HAP-1 (cell line): ENCODE measurements at regions not wholly inside any gene's neighbourhood (a gene's known extent, or its start where the extent isn't known, plus 50 kb on each side); places are given as distances from the start of the nearest gene placed in this dataset.

ENCODE experiments used
- DNase-seq, 2 experiments: peaks; one replicate each; pipeline ENCODE4 v3.0.0-alpha.2; 2016 to 2020; ENCODE audit warnings: low spot score in 2 of 2
- H3K27me3 ChIP-seq: fragments of 250-450 bp; sonication (Bioruptor Pico); 2 replicates; pipeline ENCODE4 v1.5.1; 2020; ENCODE audit warnings: low read depth, mild to moderate bottlenecking, moderate library complexity
- H3K36me3 ChIP-seq: fragments of 250-450 bp; sonication (Bioruptor Pico); replicated peaks from 2 replicates; pipeline ENCODE4 v1.5.1; 2020; ENCODE audit warnings: mild to moderate bottlenecking
- H3K4me1 ChIP-seq: fragments of 250-450 bp; sonication (Bioruptor Pico); 2 replicates; pipeline ENCODE4 v1.5.1; 2020; ENCODE audit warnings: mild to moderate bottlenecking
- H3K4me3 ChIP-seq: fragments of 250-450 bp; sonication (Bioruptor Pico); 2 replicates; pipeline ENCODE4 v1.5.1; 2020; ENCODE audit warnings: mild to moderate bottlenecking, moderate library complexity
- H3K9me3 ChIP-seq: fragments of 250-450 bp; sonication (Bioruptor Pico); 2 replicates; pipeline ENCODE4 v1.5.1; 2020; ENCODE audit warnings: mild to moderate bottlenecking, moderate library complexity
- in situ Hi-C: fragments of 300-500 bp; cut with MboI; formaldehyde crosslinking; loops from 3 replicates; pipeline ENCODE4 v1.14.3; 2020; ENCODE audit warnings: low sequenced_read_pairs, inconsistent platforms, mixed read lengths

GRCh38 chr1:187326557-187326956 is 497.8 kb downstream of the PLA2G4A start:
- in situ Hi-C loops = no loop called here
- no peak overlapping the region for H3K4me3 ChIP-seq
- no peaks in the 10 kb centered on the region for H3K4me1 ChIP-seq
- H3K36me3 ChIP-seq = no peaks in the 10 kb centered on the region
- no peaks in the 10 kb centered on the region for H3K27me3 ChIP-seq
- no peaks in the 10 kb centered on the region for H3K9me3 ChIP-seq
- no peak for DNase-seq

GRCh38 chr1:187336441-187337168 is 507.9 kb downstream of the PLA2G4A start:
- Histone ChIP-seq H3K27me3 (no peaks in the 10 kb centered on the region), H3K9me3 (no peaks in the 10 kb centered on the region), H3K36me3 (no peaks in the 10 kb centered on the region), H3K4me3 (no peak overlapping the region), H3K4me1 (no peaks in the 10 kb centered on the region)
- no peak for DNase-seq
- in situ Hi-C loops = no loop called here

- no peak for DNase-seq
- in situ Hi-C loops = no loop called here
- H3K4me1 ChIP-seq = no peaks in the 10 kb centered on the region
- H3K36me3 ChIP-seq = no peaks in the 10 kb centered on the region
- no peaks in the 10 kb centered on the region for H3K27me3 ChIP-seq
- no peak overlapping the region for H3K4me3 ChIP-seq
- no peaks in the 10 kb centered on the region for H3K9me3 ChIP-seq
Observed at GRCh38 chr1:187338762-187339412, 510.1 kb downstream of the PLA2G4A start.

GRCh38 chr1:187342495-187342894 is 513.7 kb downstream of the PLA2G4A start:
- Histone ChIP-seq H3K27me3 (no peaks in the 10 kb centered on the region), H3K9me3 (no peaks in the 10 kb centered on the region), H3K4me3 (no peak overlapping the region), H3K4me1 (no peaks in the 10 kb centered on the region), H3K36me3 (no peaks in the 10 kb centered on the region)
- in situ Hi-C loops = no loop called here
- no peak for DNase-seq

- in situ Hi-C loops = no loop called here
- H3K36me3 ChIP-seq = no peaks in the 10 kb centered on the region
- H3K9me3 ChIP-seq = no peaks in the 10 kb centered on the region
- DNase-seq = peak; percentile 4 to 20
- H3K27me3 ChIP-seq = no peaks in the 10 kb centered on the region
- H3K4me1 ChIP-seq = peaks cover 9% of the 10 kb centered on the region
- H3K4me3 ChIP-seq = no peak overlapping the region
Observed at GRCh38 chr1:187374082-187374481, 545.3 kb downstream of the PLA2G4A start.

GRCh38 chr1:187374742-187375141 is 546.0 kb downstream of the PLA2G4A start:
- H3K4me1 ChIP-seq = peaks cover 14% of the 10 kb centered on the region
- H3K4me3 ChIP-seq = no peak overlapping the region
- DNase-seq = no peak
- no peaks in the 10 kb centered on the region for H3K36me3 ChIP-seq
- in situ Hi-C loops = no loop called here
- H3K9me3 ChIP-seq = no peaks in the 10 kb centered on the region
- no peaks in the 10 kb centered on the region for H3K27me3 ChIP-seq

- H3K27me3 ChIP-seq = no peaks in the 10 kb centered on the region
- H3K4me1 ChIP-seq = peaks cover 6% of the 10 kb centered on the region; the same call in 1 of the 2 replicates
- no peak overlapping the region for H3K4me3 ChIP-seq
- H3K36me3 ChIP-seq = no peaks in the 10 kb centered on the region
- in situ Hi-C loops = no loop called here
- no peaks in the 10 kb centered on the region for H3K9me3 ChIP-seq
- DNase-seq = no peak
Observed at GRCh38 chr1:187383366-187383765, 554.6 kb downstream of the PLA2G4A start.

- no peak for DNase-seq
- H3K9me3 ChIP-seq = no peaks in the 10 kb centered on the region
- no peak overlapping the region for H3K4me3 ChIP-seq
- in situ Hi-C loops = no loop called here
- no peaks in the 10 kb centered on the region for H3K36me3 ChIP-seq
- H3K4me1 ChIP-seq = peaks cover 3% of the 10 kb centered on the region; the same call in 1 of the 2 replicates
- no peaks in the 10 kb centered on the region for H3K27me3 ChIP-seq
Observed at GRCh38 chr1:187384504-187384903, 555.8 kb downstream of the PLA2G4A start.

GRCh38 chr1:187390215-187390818 is 561.6 kb downstream of the PLA2G4A start:
- Histone ChIP-seq H3K4me3 (no peak overlapping the region), H3K9me3 (no peaks in the 10 kb centered on the region), H3K36me3 (no peaks in the 10 kb centered on the region), H3K4me1 (no peaks in the 10 kb centered on the region), H3K27me3 (no peaks in the 10 kb centered on the region)
- no peak for DNase-seq
- in situ Hi-C loops = no loop called here

- no peaks in the 10 kb centered on the region for H3K9me3 ChIP-seq
- in situ Hi-C loops = no loop called here
Observed at GRCh38 chr1:187396226-187396625, 567.5 kb downstream of the PLA2G4A start.

GRCh38 chr1:187396929-187397796 is 568.4 kb downstream of the PLA2G4A start:
- no peaks in the 10 kb centered on the region for H3K4me1 ChIP-seq
- H3K36me3 ChIP-seq = no peaks in the 10 kb centered on the region
- H3K4me3 ChIP-seq = no peak overlapping the region
- H3K27me3 ChIP-seq = no peaks in the 10 kb centered on the region
- in situ Hi-C loops = no loop called here
- no peak for DNase-seq
- H3K9me3 ChIP-seq = no peaks in the 10 kb centered on the region

More at GRCh38 chr1:187396226-187396625, 567.5 kb downstream of the PLA2G4A start:
- no peaks in the 10 kb centered on the region for H3K36me3 ChIP-seq
- no peak for DNase-seq
- H3K4me3 ChIP-seq = no peak overlapping the region
- no peaks in the 10 kb centered on the region for H3K27me3 ChIP-seq
- no peaks in the 10 kb centered on the region for H3K4me1 ChIP-seq

- in situ Hi-C loops = no loop called here
- no peak overlapping the region for H3K4me3 ChIP-seq
- no peaks in the 10 kb centered on the region for H3K27me3 ChIP-seq
- H3K9me3 ChIP-seq = no peaks in the 10 kb centered on the region
- no peak for DNase-seq
- no peaks in the 10 kb centered on the region for H3K4me1 ChIP-seq
- H3K36me3 ChIP-seq = no peaks in the 10 kb centered on the region
Observed at GRCh38 chr1:187408212-187409004, 579.7 kb downstream of the PLA2G4A start.

- in situ Hi-C loops = no loop called here
- DNase-seq = no peak
- Histone ChIP-seq H3K4me1 (no peaks in the 10 kb centered on the region), H3K4me3 (no peak overlapping the region), H3K9me3 (no peaks in the 10 kb centered on the region), H3K36me3 (no peaks in the 10 kb centered on the region), H3K27me3 (no peaks in the 10 kb centered on the region)
Observed at GRCh38 chr1:187409341-187409740, 580.6 kb downstream of the PLA2G4A start.
